Omental fat pad (tissue), 3 donors: ENCODE measurements at regions not wholly inside any gene's neighbourhood (a gene's known extent, or its start where the extent isn't known, plus 50 kb on each side); places are given as distances from the start of the nearest gene placed in this dataset.

Source experiments
- ATAC-seq: fragments of 150-250 bp; one replicate; pipeline ENCODE4 v1.9.1; 2016; ENCODE audit warnings: mild to moderate bottlenecking, moderate library complexity; ENCODE audit not compliant: low FRiP score
- DNase-seq: peaks from one replicate; pipeline ENCODE4 v3.0.0-alpha.2; 2019; ENCODE audit warnings: low spot score
- CTCF ChIP-seq, 3 donors: fragments of 450-650 bp; IDR thresholded peaks; one replicate each; pipeline ENCODE4 v1.5.1; 2016 to 2017; ENCODE audit warnings: antibody characterized with exemption in 3 of 3, mild to moderate bottlenecking in 3 of 3, moderate library complexity in 2 of 3

DNA sequence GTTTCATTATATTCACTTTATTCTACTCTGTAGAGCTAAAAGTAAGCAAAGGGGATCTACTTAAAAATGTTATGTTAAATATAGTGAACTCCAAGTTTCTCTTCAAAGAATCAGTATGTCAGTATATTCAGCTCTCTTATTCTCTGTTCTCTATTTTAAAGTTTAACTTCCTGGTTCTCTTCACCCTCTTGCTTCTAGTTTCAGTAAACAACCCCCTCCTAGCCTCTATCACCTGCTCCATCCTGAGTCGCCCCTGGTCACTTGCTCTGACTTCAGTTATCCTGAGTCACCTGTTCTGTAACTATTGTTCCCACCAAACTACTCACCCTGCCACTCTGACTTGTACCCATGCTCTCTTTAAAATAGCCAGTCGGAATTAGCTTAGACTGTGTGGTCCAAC, 180.9 kb upstream of the AADAT start:
- no peak for TF ChIP-seq CTCF (IDR thresholded peaks at IDR 0.05)
- DNase-seq, result no peak
- ATAC-seq, result no peak

DNA sequence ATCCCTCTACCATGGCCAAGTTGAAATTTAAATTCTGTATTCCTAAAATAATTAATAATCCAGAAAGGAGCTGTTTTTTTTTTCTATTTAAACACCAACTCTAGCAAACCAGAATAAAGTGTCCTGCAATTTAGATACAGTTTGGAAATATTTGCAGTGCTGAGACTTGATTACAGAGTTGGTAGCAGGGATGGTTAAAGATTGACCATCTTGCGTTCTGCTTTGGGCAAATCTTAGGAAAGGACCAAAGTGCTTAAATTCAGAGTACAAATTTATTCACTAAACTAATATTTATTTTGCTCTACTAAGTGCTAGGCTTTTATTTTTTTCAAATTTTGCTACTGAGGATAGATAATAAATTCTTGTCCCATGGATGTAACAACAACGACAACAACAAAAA, 180.2 kb upstream of the AADAT start:
- DNase-seq (no peak), ATAC-seq (no peak)
- no peak for TF ChIP-seq CTCF (IDR thresholded peaks at IDR 0.05)

DNA sequence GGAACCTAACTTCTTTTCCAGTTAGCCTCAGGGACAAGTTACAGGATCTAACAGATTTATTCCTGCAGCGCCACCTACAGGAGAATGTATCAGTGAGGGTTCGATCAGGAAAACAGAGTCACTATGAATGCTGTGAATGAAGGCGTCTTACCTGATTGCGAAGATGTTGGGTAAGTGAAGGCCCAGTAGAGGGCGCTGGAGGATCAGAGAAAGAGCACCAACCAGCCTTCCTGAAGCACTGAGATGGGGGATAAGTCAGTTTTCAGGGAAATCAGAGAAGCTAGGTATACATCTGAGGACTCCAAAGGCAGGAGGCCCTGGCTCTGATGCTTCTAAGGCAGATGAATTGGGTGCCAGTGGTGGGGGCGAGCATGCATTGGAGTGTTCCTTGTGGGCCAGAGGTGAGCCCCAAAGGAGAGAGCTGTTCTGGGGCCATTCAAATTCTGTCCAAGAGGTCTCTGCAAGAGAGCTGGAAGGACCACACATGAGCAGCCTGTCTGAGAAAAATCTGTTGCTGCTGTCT, 169.9 kb upstream of the AADAT start:
- DNase-seq (peak; percentile 33), ATAC-seq (no peak)
- no peak for TF ChIP-seq CTCF (IDR thresholded peaks at IDR 0.05)

- DNase-seq (no peak), ATAC-seq (no peak)
- TF ChIP-seq CTCF (IDR thresholded peaks at IDR 0.05), result no peak
Measured at GRCh38 chr4:170256807-170257206, 167.1 kb upstream of the AADAT start.

DNA sequence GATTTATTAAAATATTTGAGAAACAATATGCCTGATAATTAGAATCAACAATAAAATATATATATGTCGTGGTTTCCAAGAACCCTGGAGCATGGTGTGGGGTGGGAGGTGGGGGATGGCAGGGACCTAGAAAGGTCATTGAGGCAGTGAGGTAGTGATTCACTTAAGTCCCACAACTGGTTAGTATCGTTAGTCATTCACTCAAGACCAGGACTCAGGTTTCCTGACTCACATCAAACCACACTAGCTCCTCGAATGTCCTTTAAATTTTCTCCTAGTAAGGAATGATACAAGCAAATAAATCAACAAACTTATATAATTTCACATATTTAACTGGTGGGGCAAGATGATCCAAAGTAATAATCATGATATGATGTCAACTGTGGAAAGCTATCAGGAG, 158.8 kb upstream of the AADAT start:
- ATAC-seq (no peak), DNase-seq (no peak)
- no peak for TF ChIP-seq CTCF (IDR thresholded peaks at IDR 0.05)

GRCh38 chr4:170248029-170248428, 158.3 kb upstream of the AADAT start:
- no peak for DNase-seq
- TF ChIP-seq CTCF (IDR thresholded peaks at IDR 0.05), result no peak
- ATAC-seq, result no peak

DNA sequence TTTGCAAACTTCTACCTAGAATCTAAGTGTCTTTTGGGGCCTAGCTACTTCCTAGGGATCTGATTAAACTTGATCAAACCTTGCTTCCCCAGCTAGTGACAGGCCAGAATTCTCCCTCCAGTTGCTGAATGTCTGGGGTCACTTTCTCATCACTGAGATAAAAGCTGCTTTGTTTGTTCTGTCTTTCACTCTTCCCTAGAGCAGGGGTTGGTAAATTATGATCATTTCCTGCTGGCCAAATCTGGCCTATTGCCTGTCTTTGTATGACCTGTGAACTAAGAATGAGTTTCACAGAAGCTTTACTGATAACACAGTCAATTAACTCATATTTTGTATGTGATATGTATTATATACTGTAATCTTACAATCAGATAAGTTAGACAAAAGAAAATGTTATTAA, 157.8 kb upstream of the AADAT start:
- no peak for TF ChIP-seq CTCF (IDR thresholded peaks at IDR 0.05)
- ATAC-seq, result no peak
- no peak for DNase-seq
